NB4 (cell line): ENCODE measurements at regions not wholly inside any gene's neighbourhood (a gene's known extent, or its start where the extent isn't known, plus 50 kb on each side); places are given as distances from the start of the nearest gene placed in this dataset.

Experiments
- DNase-seq: peaks from one replicate; pipeline ENCODE4 v3.0.0; 2010; ENCODE audit warnings: low read depth
- H3K4me3 ChIP-seq: one replicate; pipeline ENCODE4 v1.5.1; 2011; ENCODE audit warnings: mild to moderate bottlenecking, low read depth, low read length, moderate library complexity
- CTCF ChIP-seq: IDR thresholded peaks from one replicate; pipeline ENCODE4 v1.5.1; 2012; ENCODE audit warnings: low read depth, low read length
- MAX ChIP-seq: IDR thresholded peaks from 2 replicates; pipeline ENCODE4 v1.6.1; 2011; ENCODE audit warnings: low read depth, low read length
- MYC ChIP-seq: IDR thresholded peaks from 2 replicates; pipeline ENCODE4 v1.6.1; 2011; ENCODE audit warnings: low read depth, low read length
- POLR2A ChIP-seq: IDR thresholded peaks from 2 replicates; pipeline ENCODE4 v1.6.1; 2011; ENCODE audit warnings: mild to moderate bottlenecking; ENCODE audit not compliant: insufficient read length; ENCODE audit errors: extremely low read depth

GRCh38 chr17:71315568-71315967 is 805.3 kb upstream of the SOX9 start:
- no peak for DNase-seq
- no peak for TF ChIP-seq POLR2A
- no peak for TF ChIP-seq MYC
- no peak for TF ChIP-seq MAX
- no peak for TF ChIP-seq CTCF
- H3K4me3 ChIP-seq: no peak overlapping the region

GRCh38 chr17:71316176-71316897 is 804.5 kb upstream of the SOX9 start:
- TF ChIP-seq MYC (no peak), POLR2A (no peak), MAX (no peak), CTCF (no peak)
- H3K4me3 ChIP-seq: no peak overlapping the region
- no peak for DNase-seq

- DNase-seq: no peak
- TF ChIP-seq MAX (no peak), MYC (no peak), POLR2A (no peak), CTCF (no peak)
Measured at GRCh38 chr17:71320009-71320796, 800.6 kb upstream of the SOX9 start.

GRCh38 chr17:71325117-71325516 is 795.7 kb upstream of the SOX9 start:
- TF ChIP-seq POLR2A (no peak), MAX (no peak), CTCF (no peak), MYC (no peak)
- no peak for DNase-seq
- no peak overlapping the region for H3K4me3 ChIP-seq

More at GRCh38 chr17:71320009-71320796, 800.6 kb upstream of the SOX9 start:
- no peak overlapping the region for H3K4me3 ChIP-seq

GRCh38 chr17:71325886-71326285 is 794.9 kb upstream of the SOX9 start:
- no peak for TF ChIP-seq POLR2A
- no peak for TF ChIP-seq MAX
- TF ChIP-seq MYC: no peak
- TF ChIP-seq CTCF: no peak
- DNase-seq: no peak
- H3K4me3 ChIP-seq: no peak overlapping the region
